ENCODE measurements at regions not wholly inside any gene's neighbourhood (a gene's known extent, or its start where the extent isn't known, plus 50 kb on each side); places are given as distances from the start of the nearest gene placed in this dataset.

- no peak for TF ChIP-seq CTCF (IDR thresholded peaks at IDR 0.05; ENCODE audit: control insufficient read depth, insufficient read depth, low read depth, low read length, missing control alignments)
- no peak for DNase-seq (ENCODE audit: low read depth)
- no peak overlapping the region for H3K4me3 ChIP-seq (ENCODE audit: control insufficient read depth, low read depth, low read length)
Observed at GRCh38 chr10:43980313-43980712, 331.6 kb upstream of the ZNF32 start.

GRCh38 chr10:43979551-43979950, 330.9 kb upstream of the ZNF32 start:
- no peak for DNase-seq (ENCODE audit: low read depth)
- no peak for TF ChIP-seq CTCF (IDR thresholded peaks at IDR 0.05; ENCODE audit: control insufficient read depth, insufficient read depth, low read depth, low read length, missing control alignments)
- H3K4me3 ChIP-seq (ENCODE audit: control insufficient read depth, low read depth, low read length), result no peak overlapping the region

GRCh38 chr10:43978936-43979335, 330.3 kb upstream of the ZNF32 start:
- TF ChIP-seq CTCF (IDR thresholded peaks at IDR 0.05; ENCODE audit: control insufficient read depth, insufficient read depth, low read depth, low read length, missing control alignments), result no peak
- DNase-seq (ENCODE audit: low read depth), result no peak
- no peak overlapping the region for H3K4me3 ChIP-seq (ENCODE audit: control insufficient read depth, low read depth, low read length)

- H3K4me3 ChIP-seq (ENCODE audit: control insufficient read depth, low read depth, low read length), result no peak overlapping the region
- no peak for TF ChIP-seq CTCF (IDR thresholded peaks at IDR 0.05; ENCODE audit: control insufficient read depth, insufficient read depth, low read depth, low read length, missing control alignments)
- DNase-seq (ENCODE audit: low read depth), result no peak
Observed at GRCh38 chr10:43978091-43978490, 329.4 kb upstream of the ZNF32 start.

GRCh38 chr10:43976292-43976691, 327.6 kb upstream of the ZNF32 start:
- no peak for TF ChIP-seq CTCF (IDR thresholded peaks at IDR 0.05; ENCODE audit: control insufficient read depth, insufficient read depth, low read depth, low read length, missing control alignments)
- no peak overlapping the region for H3K4me3 ChIP-seq (ENCODE audit: control insufficient read depth, low read depth, low read length)
- DNase-seq (ENCODE audit: low read depth), result no peak

- no peak overlapping the region for H3K4me3 ChIP-seq (ENCODE audit: control insufficient read depth, low read depth, low read length)
- DNase-seq (ENCODE audit: low read depth), result no peak
- no peak for TF ChIP-seq CTCF (IDR thresholded peaks at IDR 0.05; ENCODE audit: control insufficient read depth, insufficient read depth, low read depth, low read length, missing control alignments)
Observed at GRCh38 chr10:43973801-43974200, 325.1 kb upstream of the ZNF32 start.
